WTC11 (cell line): ENCODE measurements at regions not wholly inside any gene's neighbourhood (a gene's known extent, or its start where the extent isn't known, plus 50 kb on each side); places are given as distances from the start of the nearest gene placed in this dataset.

ENCODE experiments used
- ATAC-seq: fragments of 200-7000 bp; cut with Tn5 transposase; 2 replicates; pipeline ENCODE4 v1.10.0; 2021; ENCODE audit warnings: mild to moderate bottlenecking, moderate library complexity
- CTCF ChIA-PET: fragments of 300-600 bp; sonication (Branson Sonifier 250); formaldehyde crosslinking; loops from one replicate; lab custom pipeline; 2021; ENCODE audit warnings: antibody characterized with exemption; lab: Charles Lee
- POLR2A ChIA-PET: fragments of 350-600 bp; sonication (Branson Sonifier 250); formaldehyde crosslinking; loops from one replicate; lab custom pipeline; 2021; ENCODE audit warnings: antibody characterized with exemption; lab: Charles Lee
- DNase-seq: peaks from one replicate; pipeline ENCODE4 v3.0.0; 2021; ENCODE audit warnings: low spot score
- H3K27ac Mint-ChIP-seq: 2 replicates; pipeline ENCODE4 v1.8.0; 2021; ENCODE audit warnings: mixed read lengths
- H3K27me3 Mint-ChIP-seq: 2 replicates; pipeline ENCODE4 v1.8.0; 2021; ENCODE audit warnings: low read depth, mild to moderate bottlenecking, moderate library complexity, mixed read lengths
- H3K36me3 Mint-ChIP-seq: 2 replicates; pipeline ENCODE4 v1.8.0; 2021; ENCODE audit warnings: mixed read lengths
- H3K4me1 Mint-ChIP-seq: 2 replicates; pipeline ENCODE4 v1.8.0; 2022; ENCODE audit warnings: mixed read lengths
- H3K4me3 Mint-ChIP-seq: 2 replicates; pipeline ENCODE4 v1.8.0; 2021; ENCODE audit warnings: mild to moderate bottlenecking, moderate library complexity, mixed read lengths
- H3K9me3 Mint-ChIP-seq: 2 replicates; pipeline ENCODE4 v1.8.0; 2021; ENCODE audit warnings: mixed read lengths
- AR ChIP-seq: fragments of 250-450 bp; sonication (Bioruptor Pico); IDR thresholded peaks from 2 replicates; pipeline ENCODE4 v1.9.0; 2021; ENCODE audit warnings: mild to moderate bottlenecking
- ARID4B ChIP-seq: sonication (generic); formaldehyde crosslinking; IDR thresholded peaks from 2 replicates; pipeline ENCODE4 v1.8.0; 2023; ENCODE audit warnings: missing genetic modification reagents, mild to moderate bottlenecking, borderline replicate concordance
- CDX4 ChIP-seq: fragments of 250-450 bp; sonication (Bioruptor Pico); IDR thresholded peaks from 2 replicates; pipeline ENCODE4 v1.9.0; 2021; ENCODE audit warnings: moderate library complexity, mild to moderate bottlenecking, inconsistent platforms, borderline replicate concordance
- IRF2 ChIP-seq: sonication (generic); formaldehyde crosslinking; IDR thresholded peaks from 2 replicates; pipeline ENCODE4 v1.8.0; 2022; ENCODE audit warnings: low read depth, missing genetic modification reagents, borderline replicate concordance
- NFE2L1 ChIP-seq: sonication (generic); formaldehyde crosslinking; IDR thresholded peaks from 2 replicates; pipeline ENCODE4 v1.8.1; 2023; ENCODE audit warnings: missing genetic modification reagents
- NR2C2 ChIP-seq: sonication (generic); formaldehyde crosslinking; IDR thresholded peaks from 2 replicates; pipeline ENCODE4 v1.8.0; 2022; ENCODE audit warnings: mild to moderate bottlenecking, missing genetic modification reagents
- NR3C1 ChIP-seq: sonication (generic); formaldehyde crosslinking; conservative IDR thresholded peaks from 2 replicates; pipeline ENCODE4 v1.8.1; 2023; ENCODE audit warnings: low read depth, mild to moderate bottlenecking, missing genetic modification reagents
- SOX15 ChIP-seq: fragments of 250-450 bp; sonication (Bioruptor Pico); IDR thresholded peaks from 2 replicates; pipeline ENCODE4 v1.9.0; 2021; ENCODE audit warnings: mild to moderate bottlenecking
- ZBTB21 ChIP-seq: sonication (generic); formaldehyde crosslinking; IDR thresholded peaks from 2 replicates; pipeline ENCODE4 v1.8.1; 2023; ENCODE audit warnings: mild to moderate bottlenecking, missing genetic modification reagents, borderline replicate concordance
- ZMAT4 ChIP-seq: fragments of 250-450 bp; sonication (Bioruptor Pico); IDR thresholded peaks from 2 replicates; pipeline ENCODE4 v1.9.0; 2021; ENCODE audit warnings: mild to moderate bottlenecking
- ZNF425 ChIP-seq: fragments of 250-450 bp; sonication (Bioruptor Pico); conservative IDR thresholded peaks from 2 replicates; pipeline ENCODE4 v1.9.0; 2021; ENCODE audit warnings: mild to moderate bottlenecking
- ZSCAN18 ChIP-seq: fragments of 250-450 bp; sonication (Bioruptor Pico); IDR thresholded peaks from 2 replicates; pipeline ENCODE4 v2.1.2; 2022; ENCODE audit warnings: mild to moderate bottlenecking, moderate library complexity
- TF ChIP-seq, protein P1 (sequence below): sonication (generic); formaldehyde crosslinking; IDR thresholded peaks from 2 replicates; pipeline ENCODE4 v1.8.0; 2022; ENCODE audit warnings: mild to moderate bottlenecking, missing genetic modification reagents
- TF ChIP-seq, protein P2 (sequence below): sonication (generic); formaldehyde crosslinking; IDR thresholded peaks from 2 replicates; pipeline ENCODE4 v1.8.0; 2022; ENCODE audit warnings: mild to moderate bottlenecking, missing genetic modification reagents

- TF ChIP-seq NR2C2 (CRISPR knock-in tag), result no peak
- no peak for TF ChIP-seq ZSCAN18 (CRISPR knock-in tag)
- TF ChIP-seq, protein P1, sequence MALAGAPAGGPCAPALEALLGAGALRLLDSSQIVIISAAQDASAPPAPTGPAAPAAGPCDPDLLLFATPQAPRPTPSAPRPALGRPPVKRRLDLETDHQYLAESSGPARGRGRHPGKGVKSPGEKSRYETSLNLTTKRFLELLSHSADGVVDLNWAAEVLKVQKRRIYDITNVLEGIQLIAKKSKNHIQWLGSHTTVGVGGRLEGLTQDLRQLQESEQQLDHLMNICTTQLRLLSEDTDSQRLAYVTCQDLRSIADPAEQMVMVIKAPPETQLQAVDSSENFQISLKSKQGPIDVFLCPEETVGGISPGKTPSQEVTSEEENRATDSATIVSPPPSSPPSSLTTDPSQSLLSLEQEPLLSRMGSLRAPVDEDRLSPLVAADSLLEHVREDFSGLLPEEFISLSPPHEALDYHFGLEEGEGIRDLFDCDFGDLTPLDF, result no peak
- TF ChIP-seq NR3C1 (CRISPR knock-in tag), result no peak
- no peak for TF ChIP-seq IRF2
- no peak for TF ChIP-seq AR (CRISPR knock-in tag)
- TF ChIP-seq ZMAT4 (CRISPR knock-in tag), result no peak
Measured at GRCh38 chr21:16408280-16408679, 678.5 kb downstream of the USP25 start (continued).

- no peak for DNase-seq
- TF ChIP-seq ZBTB21 (CRISPR knock-in tag), result no peak
Measured at GRCh38 chr21:16409352-16409751, 679.6 kb downstream of the USP25 start.

GRCh38 chr21:16418226-16418625 lies 688.4 kb downstream of the USP25 start:
- POLR2A ChIA-PET, result no interaction called here
- Mint-ChIP-seq H3K27me3 (no peaks in the 10 kb centered on the region), H3K27ac (no peak overlapping the region), H3K4me1 (peaks cover 26% of the 10 kb centered on the region), H3K4me3 (no peak overlapping the region), H3K36me3 (no peaks in the 10 kb centered on the region), H3K9me3 (no peaks in the 10 kb centered on the region)
- CTCF ChIA-PET, result no interaction called here
- no peak for TF ChIP-seq NFE2L1 (CRISPR knock-in tag)
- DNase-seq (no peak), ATAC-seq (no peak)

More at GRCh38 chr21:16409352-16409751, 679.6 kb downstream of the USP25 start:
- no peaks in the 10 kb centered on the region for H3K27me3 Mint-ChIP-seq
- ChIA-PET POLR2A (no interaction called here), CTCF (no interaction called here)
- peaks cover 4% of the 10 kb centered on the region; the same call in 1 of the 2 replicates for H3K9me3 Mint-ChIP-seq
- no peaks in the 10 kb centered on the region for H3K36me3 Mint-ChIP-seq
- no peak overlapping the region for H3K4me3 Mint-ChIP-seq
- 0 out of 2 replicates have a peak, but pooled peaks cover 4% of the 10 kb centered on the region for H3K4me1 Mint-ChIP-seq
- ATAC-seq, result no peak
- no peak overlapping the region for H3K27ac Mint-ChIP-seq

DNA sequence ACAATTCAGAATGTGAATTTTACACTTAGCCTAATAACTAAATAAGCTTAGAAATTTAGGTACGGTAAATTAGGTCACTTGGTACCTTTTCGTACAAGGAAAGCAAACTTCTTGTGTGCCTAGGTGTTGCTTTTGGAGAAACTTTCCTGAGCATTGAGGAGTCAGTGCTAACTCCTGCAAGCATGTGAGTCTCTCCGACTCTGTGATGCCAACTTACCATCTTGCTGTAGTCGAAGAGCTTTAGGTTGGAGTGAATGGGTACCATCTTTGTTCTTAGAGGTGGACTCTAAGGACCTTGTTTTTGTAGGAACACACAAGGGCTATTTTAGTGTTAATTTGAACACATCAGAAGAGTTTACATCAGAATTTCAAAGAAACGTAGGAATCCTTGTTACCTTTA lies 688.9 kb downstream of the USP25 start:
- H3K4me1 Mint-ChIP-seq, result peaks cover 26% of the 10 kb centered on the region
- DNase-seq, result no peak
- H3K27ac Mint-ChIP-seq, result no peak overlapping the region
- CTCF ChIA-PET, result no interaction called here
- H3K9me3 Mint-ChIP-seq, result no peaks in the 10 kb centered on the region
- POLR2A ChIA-PET, result no interaction called here
- no peak overlapping the region for H3K4me3 Mint-ChIP-seq
- no peaks in the 10 kb centered on the region for H3K36me3 Mint-ChIP-seq
- H3K27me3 Mint-ChIP-seq, result no peaks in the 10 kb centered on the region
- ATAC-seq, result no peak
- no peak for TF ChIP-seq SOX15
- TF ChIP-seq ZNF425 (CRISPR knock-in tag), result no peak
- no peak for TF ChIP-seq CDX4 (CRISPR knock-in tag)
- TF ChIP-seq, protein P2, sequence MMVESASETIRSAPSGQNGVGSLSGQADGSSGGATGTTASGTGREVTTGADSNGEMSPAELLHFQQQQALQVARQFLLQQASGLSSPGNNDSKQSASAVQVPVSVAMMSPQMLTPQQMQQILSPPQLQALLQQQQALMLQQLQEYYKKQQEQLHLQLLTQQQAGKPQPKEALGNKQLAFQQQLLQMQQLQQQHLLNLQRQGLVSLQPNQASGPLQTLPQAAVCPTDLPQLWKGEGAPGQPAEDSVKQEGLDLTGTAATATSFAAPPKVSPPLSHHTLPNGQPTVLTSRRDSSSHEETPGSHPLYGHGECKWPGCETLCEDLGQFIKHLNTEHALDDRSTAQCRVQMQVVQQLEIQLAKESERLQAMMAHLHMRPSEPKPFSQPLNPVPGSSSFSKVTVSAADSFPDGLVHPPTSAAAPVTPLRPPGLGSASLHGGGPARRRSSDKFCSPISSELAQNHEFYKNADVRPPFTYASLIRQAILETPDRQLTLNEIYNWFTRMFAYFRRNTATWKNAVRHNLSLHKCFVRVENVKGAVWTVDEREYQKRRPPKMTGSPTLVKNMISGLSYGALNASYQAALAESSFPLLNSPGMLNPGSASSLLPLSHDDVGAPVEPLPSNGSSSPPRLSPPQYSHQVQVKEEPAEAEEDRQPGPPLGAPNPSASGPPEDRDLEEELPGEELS (CRISPR knock-in tag), result no peak
- TF ChIP-seq ARID4B (CRISPR knock-in tag), result no peak
